SK-N-MC (cell line): ENCODE measurements at regions not wholly inside any gene's neighbourhood (a gene's known extent, or its start where the extent isn't known, plus 50 kb on each side); places are given as distances from the start of the nearest gene placed in this dataset.

Source experiments
- EZH2 ChIP-seq: fragments of 200-600 bp; sonication (generic); IDR thresholded peaks from one replicate; pipeline ENCODE4 v1.6.1; 2017; ENCODE audit warnings: antibody characterized with exemption
- POLR2AphosphoS5 ChIP-seq: IDR thresholded peaks from 2 replicates; pipeline ENCODE4 v1.6.1; 2012; ENCODE audit warnings: mild to moderate bottlenecking, low read depth, low read length, borderline replicate concordance

- TF ChIP-seq POLR2AphosphoS5 (no peak), EZH2 (no peak)
Measured at GRCh38 chr2:129761569-129762021, 217.9 kb upstream of the RAB6C start.
